Retinal pigment epithelial cell (primary cell): ENCODE measurements at regions not wholly inside any gene's neighbourhood (a gene's known extent, or its start where the extent isn't known, plus 50 kb on each side); places are given as distances from the start of the nearest gene placed in this dataset.
"Not testable (repeated sequence)": the region's sequence is repeated elsewhere in the genome, so short reads cannot be mapped to it uniquely, and the experiment has no call there.

Experiments
- DNase-seq: peaks from one replicate; pipeline ENCODE4 v3.0.0-alpha.2; 2010; ENCODE audit warnings: low read depth
- H3K4me3 ChIP-seq: 2 replicates; pipeline ENCODE4 v1.5.1; 2011; ENCODE audit warnings: mild to moderate bottlenecking, low read length, control low read depth, moderate library complexity
- TF ChIP-seq, protein P1 (sequence below): conservative IDR thresholded peaks from 2 replicates; pipeline ENCODE4 v1.5.1; 2011; ENCODE audit warnings: low read depth, low read length, control low read depth, inconsistent platforms

DNA sequence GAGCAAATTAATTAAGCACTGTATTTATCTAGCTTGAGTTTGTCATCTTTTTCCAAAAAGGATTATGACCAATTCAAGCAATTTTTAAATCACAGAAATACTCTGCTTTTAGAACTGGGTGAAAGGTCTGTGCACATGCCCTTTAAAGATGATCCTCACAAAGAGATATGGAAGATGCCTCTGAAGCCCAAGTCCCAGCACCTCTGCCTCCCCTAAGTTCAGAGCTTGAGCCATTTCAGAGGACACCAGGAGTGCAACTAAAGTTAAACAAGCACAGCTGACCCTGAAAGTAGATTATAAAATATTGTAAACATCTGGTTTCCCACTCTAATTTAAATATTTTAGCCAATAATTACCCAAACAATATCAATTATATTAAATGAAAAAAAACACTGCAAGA lies 139.5 kb upstream of the BEND6 start:
- TF ChIP-seq, protein P1, sequence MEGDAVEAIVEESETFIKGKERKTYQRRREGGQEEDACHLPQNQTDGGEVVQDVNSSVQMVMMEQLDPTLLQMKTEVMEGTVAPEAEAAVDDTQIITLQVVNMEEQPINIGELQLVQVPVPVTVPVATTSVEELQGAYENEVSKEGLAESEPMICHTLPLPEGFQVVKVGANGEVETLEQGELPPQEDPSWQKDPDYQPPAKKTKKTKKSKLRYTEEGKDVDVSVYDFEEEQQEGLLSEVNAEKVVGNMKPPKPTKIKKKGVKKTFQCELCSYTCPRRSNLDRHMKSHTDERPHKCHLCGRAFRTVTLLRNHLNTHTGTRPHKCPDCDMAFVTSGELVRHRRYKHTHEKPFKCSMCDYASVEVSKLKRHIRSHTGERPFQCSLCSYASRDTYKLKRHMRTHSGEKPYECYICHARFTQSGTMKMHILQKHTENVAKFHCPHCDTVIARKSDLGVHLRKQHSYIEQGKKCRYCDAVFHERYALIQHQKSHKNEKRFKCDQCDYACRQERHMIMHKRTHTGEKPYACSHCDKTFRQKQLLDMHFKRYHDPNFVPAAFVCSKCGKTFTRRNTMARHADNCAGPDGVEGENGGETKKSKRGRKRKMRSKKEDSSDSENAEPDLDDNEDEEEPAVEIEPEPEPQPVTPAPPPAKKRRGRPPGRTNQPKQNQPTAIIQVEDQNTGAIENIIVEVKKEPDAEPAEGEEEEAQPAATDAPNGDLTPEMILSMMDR, result no peak
- H3K4me3 ChIP-seq, result no peak overlapping the region
- DNase-seq, result no peak

GRCh38 chr6:56814802-56815201 lies 140.1 kb upstream of the BEND6 start:
- DNase-seq, result no peak
- TF ChIP-seq, protein P1, result no peak
- H3K4me3 ChIP-seq, result no peak overlapping the region

DNA sequence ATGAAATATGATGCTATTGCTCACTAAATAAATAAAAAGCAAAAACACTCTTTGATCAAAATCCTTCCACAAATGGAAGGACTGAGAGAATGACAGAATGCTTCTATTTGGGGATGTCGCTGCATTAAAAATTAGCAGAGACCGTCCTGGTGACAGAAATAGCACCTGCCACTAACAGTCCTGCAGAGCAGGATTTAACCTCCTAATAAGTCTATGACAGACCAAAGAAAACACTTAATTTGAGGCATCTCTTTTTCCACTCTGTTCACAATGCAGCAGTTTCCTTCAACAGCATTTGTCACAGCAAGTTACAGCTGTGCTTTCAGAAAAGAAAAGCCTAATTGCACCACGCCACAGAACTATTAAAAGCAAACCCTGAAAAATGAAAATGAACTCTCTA lies 140.6 kb upstream of the BEND6 start:
- no peak overlapping the region for H3K4me3 ChIP-seq
- no peak for DNase-seq
- TF ChIP-seq, protein P1, result no peak

DNA sequence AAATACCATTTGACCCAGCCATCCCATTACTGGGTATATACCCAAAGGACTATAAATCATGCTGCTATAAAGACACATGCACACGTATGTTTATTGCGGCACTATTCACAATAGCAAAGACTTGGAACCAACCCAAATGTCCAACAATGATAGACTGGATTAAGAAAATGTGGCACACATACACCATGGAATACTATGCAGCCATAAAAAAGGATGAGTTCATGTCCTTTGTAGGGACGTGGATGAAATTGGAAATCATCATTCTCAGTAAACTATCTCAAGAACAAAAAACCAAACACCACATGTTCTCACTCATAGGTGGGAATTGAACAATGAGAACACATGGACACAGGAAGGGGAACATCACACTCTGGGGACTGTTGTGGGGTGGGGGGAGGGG lies 142.1 kb upstream of the BEND6 start:
- not testable (repeated sequence) for H3K4me3 ChIP-seq, DNase-seq

DNA sequence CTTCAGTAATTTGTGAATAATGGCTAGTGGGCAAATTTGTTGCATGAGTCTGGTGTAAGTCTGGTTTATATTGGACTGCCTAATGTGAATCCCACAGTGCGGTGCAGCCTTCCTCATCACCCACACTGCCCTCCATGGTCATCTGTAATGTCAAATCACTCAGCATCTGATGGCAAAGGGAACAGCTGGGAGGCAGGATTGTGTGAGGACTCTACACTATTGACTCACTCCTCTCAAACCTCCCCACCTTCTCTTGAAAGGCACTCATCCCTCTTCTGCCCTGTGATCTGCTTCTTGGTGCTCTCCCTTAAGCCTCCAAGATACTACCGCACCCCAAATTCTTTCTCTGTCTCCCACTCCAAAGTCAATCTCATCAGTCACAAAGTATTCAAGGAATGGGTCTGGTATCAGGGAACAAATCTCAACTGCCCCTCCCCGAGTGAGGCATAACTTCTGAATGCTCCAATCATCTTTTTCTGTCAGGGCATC lies 146.0 kb upstream of the BEND6 start:
- no peak overlapping the region for H3K4me3 ChIP-seq
- TF ChIP-seq, protein P1, result no peak
- peak; percentile 36 for DNase-seq

DNA sequence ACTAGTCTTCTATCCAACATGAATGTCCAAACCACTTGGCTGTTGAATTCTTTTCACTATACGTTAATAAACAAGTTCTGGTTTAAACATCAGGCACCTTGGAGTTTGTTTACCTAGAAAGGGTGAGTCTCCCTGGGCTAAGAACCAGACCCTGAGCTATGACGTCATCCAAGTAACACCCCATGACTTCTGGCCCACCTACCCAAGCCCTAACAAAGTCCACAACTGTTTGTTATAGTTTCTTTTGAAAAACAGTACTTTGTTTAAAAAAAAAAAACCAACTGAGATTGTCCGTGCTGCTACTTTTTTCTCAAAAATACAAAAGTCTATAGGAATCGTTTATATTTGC lies 146.9 kb upstream of the BEND6 start:
- TF ChIP-seq, protein P1, result no peak
- no peak for DNase-seq
- H3K4me3 ChIP-seq, result no peak overlapping the region

DNA sequence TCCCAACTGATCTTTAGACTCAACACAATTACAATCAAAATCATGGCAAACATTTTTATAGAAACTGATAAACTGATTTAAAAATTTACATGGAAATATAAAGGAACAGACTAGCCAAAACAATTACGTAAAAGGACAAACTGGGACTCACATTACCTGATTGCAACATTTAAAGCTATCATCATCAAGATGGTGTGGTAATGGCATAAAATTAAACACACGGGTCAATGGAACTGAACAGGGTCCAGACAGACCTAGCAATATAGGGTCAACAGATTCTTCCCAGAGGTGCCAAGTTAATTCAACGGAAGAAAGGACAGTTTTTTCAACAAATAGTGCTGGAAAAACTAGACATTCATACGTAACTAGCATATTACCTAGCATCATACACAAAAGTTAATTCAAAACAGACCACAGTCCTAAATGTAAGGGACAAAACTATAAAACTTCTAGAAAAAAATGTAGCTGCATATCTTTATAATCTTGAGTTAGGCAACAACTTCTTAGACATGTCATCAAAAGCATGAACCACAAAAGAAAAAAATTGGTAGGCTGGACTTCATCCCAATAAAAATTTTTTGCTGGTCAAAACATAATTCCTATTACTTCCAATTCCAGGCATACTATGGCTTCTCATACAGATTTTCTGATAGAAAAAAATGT lies 147.4 kb upstream of the BEND6 start:
- no peak overlapping the region for H3K4me3 ChIP-seq
- DNase-seq, result no peak
- TF ChIP-seq, protein P1, result no peak
